HG02798 (cell line): ENCODE measurements at regions not wholly inside any gene's neighbourhood (a gene's known extent, or its start where the extent isn't known, plus 50 kb on each side); places are given as distances from the start of the nearest gene placed in this dataset.
A peak's percentile ranks its signal among the peaks of the same experiment; 100 is the strongest.

ENCODE experiments used
- ATAC-seq: cut with Tn5 transposase; IDR thresholded peaks from one replicate; pipeline ENCODE4 v1.9.1; 2021; ENCODE audit warnings: mild to moderate bottlenecking; ENCODE audit not compliant: unreplicated experiment, poor library complexity

DNA sequence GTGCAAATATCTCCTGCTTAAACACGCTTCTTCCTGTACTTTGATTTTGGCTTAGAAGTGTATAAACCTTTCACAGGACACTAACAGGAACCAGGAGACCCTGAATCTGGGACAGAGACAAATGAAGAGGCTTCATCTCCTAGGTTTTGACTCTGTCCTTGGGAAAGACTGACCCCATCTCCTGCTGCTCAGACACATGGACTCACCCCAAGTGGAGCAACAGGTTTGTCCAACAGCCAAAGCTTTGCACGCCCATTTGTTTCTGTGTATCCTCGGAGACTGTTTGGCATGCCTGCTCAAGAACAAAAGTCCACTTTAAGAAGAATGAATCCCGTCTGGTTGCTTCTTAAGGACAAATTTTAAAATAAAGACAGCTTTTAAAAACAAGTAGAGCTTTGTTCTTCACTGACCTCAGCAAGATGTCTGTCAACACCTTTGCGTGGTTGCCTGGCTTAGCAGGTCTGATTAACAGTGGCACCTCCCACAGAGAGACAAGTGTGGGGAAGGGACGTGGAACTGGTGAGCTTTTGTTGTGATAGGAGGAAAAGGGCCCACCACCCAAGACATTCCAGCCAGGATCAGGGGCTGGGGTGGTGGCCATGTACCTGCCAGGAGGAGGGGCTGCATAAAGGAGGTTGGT lies 202.6 kb downstream of the SOD2 start:
- ATAC-seq = no peak

- no peak for ATAC-seq
These were observed 205.4 kb downstream of the SOD2 start for GRCh38 chr6:159487636-159488035.

DNA sequence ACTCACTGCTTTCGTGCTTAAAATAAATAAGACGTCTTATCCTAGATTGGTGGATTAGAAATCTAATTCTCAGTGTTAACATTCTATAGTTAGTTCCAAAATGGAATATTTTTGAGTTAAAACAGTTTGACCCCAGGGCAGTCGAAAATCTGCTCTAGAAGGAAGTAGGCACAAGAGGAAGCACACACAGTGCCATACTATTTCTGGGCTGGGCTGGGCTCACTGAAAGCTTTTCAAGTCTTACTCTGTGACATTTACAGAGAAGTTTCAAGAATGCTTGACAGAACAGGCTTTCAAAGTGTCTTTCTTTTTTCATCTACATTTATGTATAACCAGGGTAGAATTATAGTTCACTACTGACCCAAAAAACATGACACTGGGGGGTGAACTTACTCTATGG lies 209.8 kb downstream of the SOD2 start:
- no peak for ATAC-seq

DNA sequence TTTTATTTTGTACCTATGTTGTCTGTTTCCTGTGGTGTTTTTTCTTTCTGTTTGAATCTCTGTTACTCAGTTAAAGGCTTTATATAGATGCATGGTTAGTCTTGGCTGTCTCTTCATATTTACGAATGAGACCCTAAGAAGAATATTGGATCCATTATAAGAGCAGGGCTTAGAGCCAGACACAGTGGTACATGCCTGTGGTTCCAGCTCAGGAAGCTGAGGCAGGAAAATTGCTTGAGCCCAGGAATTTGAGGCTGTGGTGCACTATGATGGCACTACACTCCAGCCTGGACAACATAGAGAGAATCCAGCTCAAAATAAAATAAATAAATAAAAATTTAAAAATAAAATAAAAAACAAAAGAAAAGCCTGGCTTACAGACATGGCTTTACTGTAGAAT lies 211.1 kb downstream of the SOD2 start:
- ATAC-seq = no peak

DNA sequence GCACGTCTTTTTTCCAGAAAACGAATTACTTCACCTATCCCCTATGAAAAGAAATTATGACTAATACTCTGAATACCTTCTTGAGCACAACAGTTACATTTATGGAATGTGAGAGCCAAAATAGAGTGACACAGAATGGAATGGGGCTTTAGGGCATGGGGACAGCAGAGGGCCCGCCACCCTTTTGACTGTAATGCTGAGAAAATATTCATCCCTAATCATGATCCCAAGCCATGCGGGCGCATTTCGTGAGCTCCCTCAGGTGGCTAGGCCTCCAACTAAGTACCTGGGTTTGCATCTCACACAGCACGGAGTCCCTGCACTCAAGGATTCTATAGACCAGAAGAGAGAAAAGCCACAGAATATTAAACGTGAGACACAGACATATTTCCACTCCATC lies 212.6 kb downstream of the SOD2 start:
- ATAC-seq = no peak

- no peak for ATAC-seq
These were observed 213.9 kb downstream of the SOD2 start for GRCh38 chr6:159479146-159479545.

DNA sequence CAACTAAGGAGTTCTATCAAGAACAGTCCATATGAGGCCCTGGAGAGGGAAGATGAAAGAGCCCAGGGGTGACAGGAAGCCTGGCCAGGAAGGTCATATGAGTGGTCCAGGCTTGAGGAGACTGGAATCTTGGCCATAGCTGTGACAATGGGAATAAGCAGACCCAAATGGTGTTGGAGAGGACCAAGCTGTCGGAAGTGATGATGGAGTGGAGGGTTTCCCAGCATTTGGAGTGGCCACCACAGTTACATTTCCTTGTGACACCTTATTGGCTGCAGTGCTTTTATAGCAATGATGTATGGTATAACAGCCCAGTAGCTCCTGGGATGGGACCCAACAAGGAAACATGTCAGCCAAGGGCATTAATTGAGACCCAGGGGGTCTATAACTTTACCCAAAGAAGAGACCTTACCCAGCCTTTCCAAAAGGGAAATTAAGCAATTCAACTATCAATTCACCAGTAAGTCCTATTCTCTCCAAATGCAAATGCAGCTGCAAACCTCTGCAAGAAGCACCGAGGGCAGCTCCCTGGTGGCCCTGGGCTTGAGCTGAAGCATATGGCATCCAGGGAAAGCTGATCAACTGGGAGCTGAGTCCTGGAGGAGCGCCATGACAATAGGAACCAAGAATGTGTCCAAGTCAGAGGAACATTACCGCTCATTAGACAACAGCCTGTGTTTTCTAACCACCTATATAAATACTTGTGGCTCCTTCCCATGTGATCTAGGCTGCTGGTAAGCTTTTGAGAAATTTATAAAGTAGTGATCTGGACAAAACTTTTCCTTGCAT lies 219.4 kb downstream of the SOD2 start:
- ATAC-seq = no peak

GRCh38 chr6:159470397-159470796 lies 222.6 kb downstream of the SOD2 start:
- no peak for ATAC-seq

- no peak for ATAC-seq
These were observed 223.6 kb downstream of the SOD2 start for GRCh38 chr6:159469443-159469842.

GRCh38 chr6:159468994-159469393 lies 224.0 kb downstream of the SOD2 start:
- ATAC-seq = no peak

DNA sequence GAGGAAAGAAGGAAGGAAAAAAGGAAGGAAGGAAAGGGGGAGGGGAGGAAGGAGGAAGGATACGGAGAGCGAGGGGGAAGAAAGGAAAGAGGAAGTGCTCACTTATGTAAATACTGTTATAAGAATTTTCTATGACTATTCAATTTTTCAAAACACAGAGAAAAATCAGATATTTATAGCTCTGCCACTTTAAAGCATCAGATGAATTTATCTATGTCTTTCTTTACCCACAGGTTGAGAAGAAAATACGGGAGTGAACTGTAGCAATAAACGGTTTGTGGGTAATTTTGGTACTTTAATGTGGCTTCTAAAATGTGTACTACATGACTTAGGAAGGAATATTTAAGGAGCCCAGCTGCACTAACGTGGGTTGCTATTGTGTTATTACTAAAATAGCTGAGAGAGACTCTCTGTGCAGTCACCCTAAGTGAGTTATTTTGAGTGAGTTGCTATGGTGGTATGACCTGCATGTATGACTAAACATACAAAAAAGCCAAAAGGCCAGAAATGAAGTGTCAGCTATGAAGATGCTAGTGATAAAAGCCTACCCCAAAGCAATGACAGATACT lies 225.5 kb downstream of the SOD2 start:
- ATAC-seq = peak; percentile 66

DNA sequence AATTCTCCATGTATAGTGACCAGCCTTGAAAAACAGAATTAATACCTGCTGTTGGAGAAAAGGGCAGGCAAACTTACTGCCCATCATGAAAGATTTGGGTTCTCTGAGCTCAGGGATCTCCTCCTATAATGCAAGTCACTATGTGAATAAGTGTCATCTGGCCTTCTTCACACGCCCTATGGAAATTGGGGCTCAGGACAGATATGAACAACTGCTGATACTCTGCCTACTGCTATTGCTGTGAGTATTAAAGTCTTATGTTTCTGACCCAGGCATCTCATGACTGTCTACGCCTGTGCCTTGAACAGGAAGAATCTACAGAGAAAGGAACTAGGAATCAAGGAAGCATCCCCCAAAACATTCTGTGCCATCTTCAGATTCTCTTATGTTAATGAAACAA lies 226.1 kb downstream of the SOD2 start:
- no peak for ATAC-seq

DNA sequence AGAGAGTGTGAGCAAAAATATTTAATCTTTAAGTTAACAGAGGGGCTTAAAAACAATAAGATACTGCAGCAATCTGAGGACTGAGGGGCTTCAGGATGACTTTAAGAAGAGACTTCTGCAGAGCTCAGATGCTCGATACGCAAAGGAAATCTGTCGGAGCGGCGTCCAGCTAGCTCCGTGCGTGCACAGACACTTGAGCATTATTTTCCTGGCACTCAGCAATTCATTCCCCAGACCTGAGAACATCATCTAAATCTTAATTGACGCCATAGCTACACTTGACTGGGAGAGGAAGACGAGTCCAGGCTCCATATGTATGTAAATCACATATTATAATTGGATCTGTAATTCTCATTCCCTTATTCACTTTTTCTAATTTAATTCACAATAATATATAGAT lies 228.2 kb downstream of the SOD2 start:
- no peak for ATAC-seq

GRCh38 chr6:159463119-159463829 lies 229.8 kb downstream of the SOD2 start:
- no peak for ATAC-seq

DNA sequence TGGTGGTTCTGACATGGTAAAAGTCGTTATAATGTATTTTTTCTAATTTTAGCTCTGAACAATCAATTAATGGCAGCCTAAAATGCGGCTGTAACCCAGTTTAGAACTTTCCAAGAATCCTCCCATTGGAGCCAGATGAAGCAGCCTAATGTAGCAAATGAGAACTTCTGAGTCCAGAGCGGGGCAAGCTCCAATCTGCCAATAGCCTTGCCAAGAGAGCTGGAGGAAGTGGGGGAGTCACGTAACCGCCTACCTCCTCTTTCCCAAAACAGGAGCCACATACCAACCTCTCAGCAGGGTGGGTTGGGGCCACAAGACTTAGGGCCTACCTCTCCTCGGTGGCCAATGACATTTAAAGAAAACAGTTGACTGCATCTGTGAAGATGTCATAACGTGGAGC lies 230.6 kb downstream of the SOD2 start:
- ATAC-seq = no peak

- peak; percentile 73 for ATAC-seq
These were observed 231.0 kb downstream of the SOD2 start for GRCh38 chr6:159461998-159462397.

GRCh38 chr6:159461266-159461665 lies 231.8 kb downstream of the SOD2 start:
- no peak for ATAC-seq

GRCh38 chr6:159460476-159460875 lies 232.6 kb downstream of the SOD2 start:
- ATAC-seq = no peak

- no peak for ATAC-seq
These were observed 236.7 kb downstream of the SOD2 start for GRCh38 chr6:159456349-159456748.

DNA sequence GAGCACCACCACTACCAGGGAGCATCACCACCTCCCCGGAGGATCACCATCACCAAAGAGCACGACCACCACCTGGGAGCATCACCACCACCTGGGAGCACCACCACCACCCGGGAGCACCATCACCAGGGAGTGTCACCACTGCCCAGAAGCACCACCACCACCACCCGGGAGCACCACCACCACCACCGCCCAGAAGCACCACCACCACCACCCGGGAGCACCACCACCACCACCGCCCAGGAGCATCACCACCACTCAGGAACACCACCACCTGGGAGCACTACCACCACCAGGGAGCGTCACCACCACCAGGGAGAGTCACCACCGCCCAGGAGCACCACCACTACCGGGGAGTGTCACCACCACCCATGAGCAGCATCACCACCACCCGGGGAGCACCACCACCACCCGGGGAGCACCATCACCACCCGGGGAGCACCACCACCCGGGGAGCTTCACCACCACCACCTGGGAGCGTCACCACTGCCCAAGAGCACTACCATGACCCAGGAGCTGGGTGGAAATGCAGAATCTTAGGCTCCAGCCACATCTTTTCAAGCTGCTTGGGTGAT lies 237.3 kb downstream of the SOD2 start:
- no peak for ATAC-seq
